ENCODE measurements at regions not wholly inside any gene's neighbourhood (a gene's known extent, or its start where the extent isn't known, plus 50 kb on each side); places are given as distances from the start of the nearest gene placed in this dataset.

- TF ChIP-seq HMGXB4 (CRISPR knock-in tag; IDR thresholded peaks at IDR 0.05) (no peak), CBX1 (IDR thresholded peaks at IDR 0.05; ENCODE audit: low read depth) (no peak)
Observed at GRCh38 chr10:76729841-76730487, 907.6 kb downstream of the KCNMA1 start (continued).

GRCh38 chr10:76729346-76729745 is 908.3 kb downstream of the KCNMA1 start:
- intact Hi-C loops (cut with micrococcal nuclease): no loop called here
- no peak overlapping the region for H3K4me2 ChIP-seq (ENCODE audit: insufficient read depth, low read length)
- no peak for DNase-seq (ENCODE audit: extremely low read depth in 1 of 4, low spot score in 3 of 4)
- ATAC-seq: no peak
- H3K9me1 ChIP-seq (ENCODE audit: control insufficient read depth, insufficient read depth, low read length): no peaks in the 10 kb centered on the region
- in situ Hi-C loops (cut with MboI): no loop called here
- H3K9me3 ChIP-seq (replicated peaks; ENCODE audit: control insufficient read depth, insufficient read depth, low read depth, low read length): no peaks in the 10 kb centered on the region
- H3K79me2 ChIP-seq (ENCODE audit: control insufficient read depth, insufficient read depth, low read length): no peaks in the 10 kb centered on the region
- FAIRE-seq: no peak
- H4K20me1 ChIP-seq (replicated peaks; ENCODE audit: control insufficient read depth, insufficient read depth, low read length): no peaks in the 10 kb centered on the region
- ChIA-PET CTCF (ENCODE audit: low intra/inter-chr PET ratio) (no interaction called here), POLR2A (no interaction called here)
- no peak overlapping the region for H3K4me3 ChIP-seq
- no peaks in the 10 kb centered on the region for H3K4me1 ChIP-seq (replicated peaks in 1 of 2; ENCODE audit: control insufficient read depth in 2 of 2, insufficient read depth in 2 of 2, low read length in 2 of 2)
- no peak overlapping the region for H2AFZ ChIP-seq (ENCODE audit: low read depth, low read length)
- no peaks in the 10 kb centered on the region for H3K36me3 ChIP-seq (ENCODE audit: control insufficient read depth, insufficient read depth, low read length)
- H3K9ac ChIP-seq (ENCODE audit: insufficient read depth in 1 of 2, low read depth in 2 of 2, low read length in 2 of 2): no peak overlapping the region
- TF ChIP-seq U2AF1 (optimal IDR thresholded peaks at IDR 0.05; ENCODE audit: low read depth, low read length): no peak
- no peak for TF ChIP-seq CHD7 (IDR thresholded peaks at IDR 0.05; ENCODE audit: low read depth, low read length)
- H3K27me3 ChIP-seq (ENCODE audit: control insufficient read depth in 2 of 2, insufficient read depth in 2 of 2, low read length in 2 of 2): no peaks in the 10 kb centered on the region
- BruUV-seq (replicated peaks): no TSS peak
- H3K27ac ChIP-seq (ENCODE audit: extremely low read depth, low read depth, low read length): no peak overlapping the region

Data from K562 (cell line).